ENCODE measurements at regions not wholly inside any gene's neighbourhood (a gene's known extent, or its start where the extent isn't known, plus 50 kb on each side); places are given as distances from the start of the nearest gene placed in this dataset.

- DNase-seq (ENCODE audit: low spot score) = no peak
Observed at GRCh38 chr17:34711646-34712045, 132.3 kb downstream of the TMEM132E start.

GRCh38 chr17:34710226-34710625, 130.8 kb downstream of the TMEM132E start:
- DNase-seq (ENCODE audit: low spot score) = no peak

- no peak for DNase-seq (ENCODE audit: low spot score)
Observed at GRCh38 chr17:34709158-34709754, 129.9 kb downstream of the TMEM132E start.

GRCh38 chr17:34706029-34706428, 126.6 kb downstream of the TMEM132E start:
- DNase-seq (ENCODE audit: low spot score) = peak; percentile 4

GRCh38 chr17:34703533-34703932, 124.2 kb downstream of the TMEM132E start:
- peak; percentile 7 for DNase-seq (ENCODE audit: low spot score)

GRCh38 chr17:34699181-34699580, 119.8 kb downstream of the TMEM132E start:
- DNase-seq (ENCODE audit: low spot score) = no peak

GRCh38 chr17:34692920-34693319, 113.5 kb downstream of the TMEM132E start:
- DNase-seq (ENCODE audit: low spot score) = no peak
